ENCODE measurements at regions not wholly inside any gene's neighbourhood (a gene's known extent, or its start where the extent isn't known, plus 50 kb on each side); places are given as distances from the start of the nearest gene placed in this dataset.
A peak's percentile ranks its signal among the peaks of the same experiment; 100 is the strongest.

- no peak overlapping the region for H3K4me3 ChIP-seq
- H3K9ac ChIP-seq (ENCODE audit: low read depth in 2 of 2, low read length in 2 of 2) = no peak overlapping the region
- no peak overlapping the region for H3K27ac ChIP-seq
- DNase-seq = no peak
- no peak for TF ChIP-seq CTCF (IDR thresholded peaks at IDR 0.05)
- no peaks in the 10 kb centered on the region for H3K36me3 ChIP-seq
- H3K4me1 ChIP-seq = no peaks in the 10 kb centered on the region
- H3K9me3 ChIP-seq = no peaks in the 10 kb centered on the region
- no peaks in the 10 kb centered on the region for H3K27me3 ChIP-seq
- intact Hi-C loops (cut with DNase I) = no loop called here
Observed at GRCh38 chr12:114226241-114226928, 179.6 kb downstream of the TBX5 start.

GRCh38 chr12:114221957-114222630 is 183.8 kb downstream of the TBX5 start:
- no peaks in the 10 kb centered on the region for H3K27me3 ChIP-seq
- H3K4me3 ChIP-seq = no peak overlapping the region
- no peak for TF ChIP-seq CTCF (IDR thresholded peaks at IDR 0.05)
- no peaks in the 10 kb centered on the region for H3K9me3 ChIP-seq
- H3K9ac ChIP-seq (ENCODE audit: low read depth in 2 of 2, low read length in 2 of 2) = no peak overlapping the region
- intact Hi-C loops (cut with DNase I) = no loop called here
- DNase-seq = no peak
- H3K4me1 ChIP-seq = no peaks in the 10 kb centered on the region
- H3K27ac ChIP-seq = no peak overlapping the region
- H3K36me3 ChIP-seq = no peaks in the 10 kb centered on the region

- TF ChIP-seq CTCF (IDR thresholded peaks at IDR 0.05) = no peak
- no peaks in the 10 kb centered on the region for H3K9me3 ChIP-seq
- no peak overlapping the region for H3K9ac ChIP-seq (ENCODE audit: low read depth in 2 of 2, low read length in 2 of 2)
- H3K36me3 ChIP-seq = no peaks in the 10 kb centered on the region
- no peak overlapping the region for H3K4me3 ChIP-seq
- intact Hi-C loops (cut with DNase I) = no loop called here
- DNase-seq = peak; percentile 19
- no peaks in the 10 kb centered on the region for H3K4me1 ChIP-seq
- no peaks in the 10 kb centered on the region for H3K27me3 ChIP-seq
- H3K27ac ChIP-seq = no peak overlapping the region
Observed at GRCh38 chr12:114221136-114221833, 184.7 kb downstream of the TBX5 start.

GRCh38 chr12:114220311-114220710 is 185.6 kb downstream of the TBX5 start:
- intact Hi-C loops (cut with DNase I) = no loop called here
- Histone ChIP-seq H3K9ac (ENCODE audit: low read depth in 2 of 2, low read length in 2 of 2) (no peak overlapping the region), H3K4me1 (no peaks in the 10 kb centered on the region), H3K9me3 (no peaks in the 10 kb centered on the region), H3K27me3 (no peaks in the 10 kb centered on the region), H3K27ac (no peak overlapping the region), H3K36me3 (no peaks in the 10 kb centered on the region), H3K4me3 (no peak overlapping the region)
- DNase-seq = no peak
- TF ChIP-seq CTCF (IDR thresholded peaks at IDR 0.05) = no peak

- intact Hi-C loops (cut with DNase I) = no loop called here
- Histone ChIP-seq H3K4me3 (no peak overlapping the region), H3K27ac (no peak overlapping the region), H3K9ac (ENCODE audit: low read depth in 2 of 2, low read length in 2 of 2) (no peak overlapping the region), H3K4me1 (no peaks in the 10 kb centered on the region), H3K36me3 (no peaks in the 10 kb centered on the region), H3K9me3 (no peaks in the 10 kb centered on the region), H3K27me3 (no peaks in the 10 kb centered on the region)
- no peak for DNase-seq
- no peak for TF ChIP-seq CTCF (IDR thresholded peaks at IDR 0.05)
Observed at GRCh38 chr12:114218136-114218535, 187.8 kb downstream of the TBX5 start.

Data from colonic mucosa (tissue), 4 donors.